Gastrocnemius medialis (tissue), 4 donors: ENCODE measurements at regions not wholly inside any gene's neighbourhood (a gene's known extent, or its start where the extent isn't known, plus 50 kb on each side); places are given as distances from the start of the nearest gene placed in this dataset.

Experiments
- ATAC-seq, 2 donors: fragments of 150-250 bp; one replicate each; pipeline ENCODE4 v1.9.1; 2016
- DNase-seq, 2 donors: peaks; one replicate each; pipeline ENCODE4 v3.0.0-alpha.2; 2019
- H3K27ac ChIP-seq, 4 donors: fragments of 200-600 bp; sonication (generic); 1 replicate in 1 of 4; 2 replicates in 3 of 4; pipeline ENCODE4 v1.5.1; 2016 to 2018; ENCODE audit warnings: mild to moderate bottlenecking in 2 of 4, moderate library complexity in 1 of 4
- H3K27me3 ChIP-seq, 3 donors: fragments of 200-600 bp; sonication (generic) in 2 of 3; 1 replicate in 1 of 3; 2 replicates in 2 of 3; pipeline versions ENCODE4 v1.5.1 to v1.6.0; 2016 to 2019; ENCODE audit warnings: mild to moderate bottlenecking in 1 of 3, moderate library complexity in 1 of 3
- H3K36me3 ChIP-seq, 2 donors: fragments of 200-600 bp; sonication (generic) in 1 of 2; one replicate each; pipeline ENCODE4 v1.5.1; 2017 to 2018
- H3K4me1 ChIP-seq, 2 donors: fragments of 200-600 bp; sonication (generic) in 1 of 2; one replicate each; pipeline ENCODE4 v1.5.1; 2016 to 2017; ENCODE audit warnings: mild to moderate bottlenecking in 2 of 2
- H3K4me3 ChIP-seq, 4 donors: fragments of 200-600 bp; sonication (generic) in 3 of 4; 1 replicate in 1 of 4; 2 replicates in 3 of 4; pipeline ENCODE4 v1.5.1; 2016 to 2019; ENCODE audit warnings: mild to moderate bottlenecking in 2 of 4
- H3K9me3 ChIP-seq, 3 donors: fragments of 200-600 bp; sonication (generic) in 2 of 3; 1 replicate in 1 of 3; 2 replicates in 2 of 3; pipeline ENCODE4 v1.5.1; 2016 to 2019
- CTCF ChIP-seq, 5 experiments: fragments of 450-650 bp in 3 of 5; fragments of 200-600 bp in 2 of 5; sonication (generic) in 2 of 5; IDR thresholded peaks in 4 of 5; conservative IDR thresholded peaks in 1 of 5; 1 replicate in 4 of 5; 2 replicates in 1 of 5; pipeline ENCODE4 v1.5.1; 2016 to 2019; ENCODE audit warnings: antibody characterized with exemption in 5 of 5, mild to moderate bottlenecking in 3 of 5, moderate library complexity in 3 of 5
- POLR2A ChIP-seq, 2 donors: fragments of 450-650 bp; IDR thresholded peaks; one replicate each; pipeline ENCODE4 v1.6.1; 2017; ENCODE audit warnings: antibody characterized with exemption in 2 of 2, mild to moderate bottlenecking in 2 of 2, moderate library complexity in 2 of 2
- in situ Hi-C, 4 donors: fragments of 200-750 bp; cut with MboI; loops; one replicate each; pipeline versions ENCODE4 v1.15.0 to v1.8.0; 2017; ENCODE audit warnings: low sequenced_read_pairs in 4 of 4
- intact Hi-C: fragments of 100-400 bp; cut with DNase I; formaldehyde crosslinking; loops from one replicate; pipeline ENCODE4 v1.15.1; 2023; ENCODE audit warnings: low total_unique reads

GRCh38 chr5:67518227-67518626, 321.6 kb upstream of the CD180 start:
- H3K27me3 ChIP-seq = no peaks in the 10 kb centered on the region
- DNase-seq = no peak
- H3K36me3 ChIP-seq = no peaks in the 10 kb centered on the region
- ATAC-seq = no peak
- no peaks in the 10 kb centered on the region for H3K4me1 ChIP-seq
- in situ Hi-C loops (no loop called here), intact Hi-C loops (no loop called here)
- H3K4me3 ChIP-seq = no peak overlapping the region
- H3K9me3 ChIP-seq = no peaks in the 10 kb centered on the region
- no peak for TF ChIP-seq POLR2A (IDR thresholded peaks at IDR 0.05)
- H3K27ac ChIP-seq = no peak overlapping the region

GRCh38 chr5:67516948-67517565, 320.5 kb upstream of the CD180 start:
- Histone ChIP-seq H3K4me1 (no peaks in the 10 kb centered on the region), H3K36me3 (no peaks in the 10 kb centered on the region), H3K9me3 (no peaks in the 10 kb centered on the region), H3K27me3 (no peaks in the 10 kb centered on the region), H3K4me3 (no peak overlapping the region), H3K27ac (no peak overlapping the region)
- DNase-seq (no peak), ATAC-seq (no peak)
- TF ChIP-seq CTCF (IDR thresholded peaks at IDR 0.05 in 4 of 5, conservative IDR thresholded peaks at IDR 0.05 in 1 of 5) (no peak), POLR2A (IDR thresholded peaks at IDR 0.05) (no peak)
- in situ Hi-C loops (no loop called here), intact Hi-C loops (no loop called here)

- Histone ChIP-seq H3K4me1 (no peaks in the 10 kb centered on the region), H3K36me3 (no peaks in the 10 kb centered on the region), H3K27me3 (no peaks in the 10 kb centered on the region), H3K4me3 (no peak overlapping the region), H3K27ac (no peak overlapping the region), H3K9me3 (no peaks in the 10 kb centered on the region)
- intact Hi-C loops = no loop called here
- no peak for DNase-seq
- no peak for ATAC-seq
- TF ChIP-seq CTCF (IDR thresholded peaks at IDR 0.05 in 4 of 5, conservative IDR thresholded peaks at IDR 0.05 in 1 of 5) (no peak), POLR2A (IDR thresholded peaks at IDR 0.05) (no peak)
- in situ Hi-C loops = no loop called here
These were observed 319.2 kb upstream of the CD180 start for GRCh38 chr5:67515762-67516161.

GRCh38 chr5:67515020-67515689, 318.6 kb upstream of the CD180 start:
- in situ Hi-C loops (no loop called here), intact Hi-C loops (no loop called here)
- Histone ChIP-seq H3K9me3 (no peaks in the 10 kb centered on the region), H3K27ac (no peak overlapping the region), H3K27me3 (no peaks in the 10 kb centered on the region), H3K4me1 (no peaks in the 10 kb centered on the region), H3K36me3 (no peaks in the 10 kb centered on the region), H3K4me3 (no peak overlapping the region)
- TF ChIP-seq CTCF (IDR thresholded peaks at IDR 0.05 in 4 of 5, conservative IDR thresholded peaks at IDR 0.05 in 1 of 5) (no peak), POLR2A (IDR thresholded peaks at IDR 0.05) (no peak)
- no peak for ATAC-seq
- DNase-seq = no peak

- no peak for TF ChIP-seq POLR2A (IDR thresholded peaks at IDR 0.05)
- no peak for TF ChIP-seq CTCF (IDR thresholded peaks at IDR 0.05 in 4 of 5, conservative IDR thresholded peaks at IDR 0.05 in 1 of 5)
- no peaks in the 10 kb centered on the region for H3K36me3 ChIP-seq
- H3K27ac ChIP-seq = no peak overlapping the region
- in situ Hi-C loops (no loop called here), intact Hi-C loops (no loop called here)
- H3K4me3 ChIP-seq = no peak overlapping the region
- no peak for ATAC-seq
- H3K27me3 ChIP-seq = no peaks in the 10 kb centered on the region
- H3K4me1 ChIP-seq = no peaks in the 10 kb centered on the region
- DNase-seq = no peak
- no peaks in the 10 kb centered on the region for H3K9me3 ChIP-seq
These were observed 316.2 kb upstream of the CD180 start for GRCh38 chr5:67512758-67513157.
